ENCODE measurements at regions not wholly inside any gene's neighbourhood (a gene's known extent, or its start where the extent isn't known, plus 50 kb on each side); places are given as distances from the start of the nearest gene placed in this dataset.

GRCh38 chr4:23560748-23561147, 329.1 kb downstream of the PPARGC1A start:
- no peak for ATAC-seq (ENCODE audit: low read depth)
- no peak overlapping the region for H3K4me3 Mint-ChIP-seq
- ChIA-PET CTCF (no interaction called here), POLR2A (no interaction called here)
- DNase-seq: no peak
- no peaks in the 10 kb centered on the region for H3K4me1 Mint-ChIP-seq
- TF ChIP-seq, protein P1, sequence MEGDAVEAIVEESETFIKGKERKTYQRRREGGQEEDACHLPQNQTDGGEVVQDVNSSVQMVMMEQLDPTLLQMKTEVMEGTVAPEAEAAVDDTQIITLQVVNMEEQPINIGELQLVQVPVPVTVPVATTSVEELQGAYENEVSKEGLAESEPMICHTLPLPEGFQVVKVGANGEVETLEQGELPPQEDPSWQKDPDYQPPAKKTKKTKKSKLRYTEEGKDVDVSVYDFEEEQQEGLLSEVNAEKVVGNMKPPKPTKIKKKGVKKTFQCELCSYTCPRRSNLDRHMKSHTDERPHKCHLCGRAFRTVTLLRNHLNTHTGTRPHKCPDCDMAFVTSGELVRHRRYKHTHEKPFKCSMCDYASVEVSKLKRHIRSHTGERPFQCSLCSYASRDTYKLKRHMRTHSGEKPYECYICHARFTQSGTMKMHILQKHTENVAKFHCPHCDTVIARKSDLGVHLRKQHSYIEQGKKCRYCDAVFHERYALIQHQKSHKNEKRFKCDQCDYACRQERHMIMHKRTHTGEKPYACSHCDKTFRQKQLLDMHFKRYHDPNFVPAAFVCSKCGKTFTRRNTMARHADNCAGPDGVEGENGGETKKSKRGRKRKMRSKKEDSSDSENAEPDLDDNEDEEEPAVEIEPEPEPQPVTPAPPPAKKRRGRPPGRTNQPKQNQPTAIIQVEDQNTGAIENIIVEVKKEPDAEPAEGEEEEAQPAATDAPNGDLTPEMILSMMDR (IDR thresholded peaks at IDR 0.05): no peak
- H3K27me3 Mint-ChIP-seq: no peaks in the 10 kb centered on the region
- H3K36me3 Mint-ChIP-seq (ENCODE audit: low read depth): no peaks in the 10 kb centered on the region
- peaks cover 6% of the 10 kb centered on the region for H3K9me3 Mint-ChIP-seq
- intact Hi-C loops (cut with micrococcal nuclease): no loop called here
- H3K27ac Mint-ChIP-seq: no peak overlapping the region

DNA sequence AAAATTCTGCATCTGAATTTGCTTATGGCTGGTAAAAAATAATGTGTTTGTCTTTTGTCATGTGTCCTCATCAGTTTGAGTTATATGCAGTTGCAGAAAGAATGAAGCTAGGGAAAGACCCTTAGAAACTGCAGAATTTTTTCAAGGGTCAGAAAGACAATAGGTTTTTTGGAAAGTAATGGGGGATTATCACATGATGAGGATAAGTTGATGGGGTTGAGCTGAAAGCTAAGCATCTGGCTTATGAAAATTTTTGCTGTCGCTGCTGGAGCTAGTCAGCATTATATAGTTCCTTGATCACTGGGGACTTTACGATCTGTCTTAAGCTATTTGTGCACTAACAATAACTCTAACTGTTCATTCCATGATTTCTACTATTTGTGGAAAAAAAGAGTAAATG, 331.7 kb downstream of the PPARGC1A start:
- CTCF ChIA-PET: no interaction called here
- Mint-ChIP-seq H3K36me3 (ENCODE audit: low read depth) (no peaks in the 10 kb centered on the region), H3K4me1 (no peaks in the 10 kb centered on the region), H3K9me3 (peaks cover 10% of the 10 kb centered on the region), H3K27me3 (no peaks in the 10 kb centered on the region), H3K27ac (no peak overlapping the region), H3K4me3 (no peak overlapping the region)
- intact Hi-C loops (cut with micrococcal nuclease): no loop called here
- POLR2A ChIA-PET: no interaction called here
- TF ChIP-seq, protein P1 (IDR thresholded peaks at IDR 0.05): no peak
- no peak for DNase-seq
- ATAC-seq (ENCODE audit: low read depth): no peak

- DNase-seq (no peak), ATAC-seq (ENCODE audit: low read depth) (no peak)
- Mint-ChIP-seq H3K27ac (no peak overlapping the region), H3K4me1 (no peaks in the 10 kb centered on the region), H3K36me3 (ENCODE audit: low read depth) (no peaks in the 10 kb centered on the region), H3K4me3 (no peak overlapping the region), H3K9me3 (peaks cover 9% of the 10 kb centered on the region), H3K27me3 (no peaks in the 10 kb centered on the region)
- CTCF ChIA-PET: no interaction called here
- intact Hi-C loops (cut with micrococcal nuclease): no loop called here
- POLR2A ChIA-PET: no interaction called here
- TF ChIP-seq, protein P1 (IDR thresholded peaks at IDR 0.05): no peak
Observed at GRCh38 chr4:23547601-23548000, 342.2 kb downstream of the PPARGC1A start.

DNA sequence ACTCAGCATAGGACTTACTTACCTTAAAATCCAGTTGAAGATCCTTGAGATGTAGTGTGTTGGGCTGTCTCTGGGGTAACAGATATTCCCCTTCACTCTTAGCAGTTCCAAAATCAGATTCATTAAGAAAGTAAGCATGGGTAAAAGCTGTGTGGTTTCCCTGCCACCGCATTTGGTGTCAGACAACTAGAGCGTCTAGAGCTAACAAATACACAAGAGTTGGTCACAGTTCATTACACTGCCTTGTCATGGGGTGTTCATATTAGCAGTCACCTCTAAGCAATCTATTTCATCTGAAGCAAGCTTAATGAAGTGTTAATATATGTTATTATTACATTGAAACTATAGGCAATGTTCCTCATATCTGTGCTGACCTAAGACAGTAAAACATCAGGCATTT, 342.8 kb downstream of the PPARGC1A start:
- H3K9me3 Mint-ChIP-seq: peaks cover 9% of the 10 kb centered on the region

DNA sequence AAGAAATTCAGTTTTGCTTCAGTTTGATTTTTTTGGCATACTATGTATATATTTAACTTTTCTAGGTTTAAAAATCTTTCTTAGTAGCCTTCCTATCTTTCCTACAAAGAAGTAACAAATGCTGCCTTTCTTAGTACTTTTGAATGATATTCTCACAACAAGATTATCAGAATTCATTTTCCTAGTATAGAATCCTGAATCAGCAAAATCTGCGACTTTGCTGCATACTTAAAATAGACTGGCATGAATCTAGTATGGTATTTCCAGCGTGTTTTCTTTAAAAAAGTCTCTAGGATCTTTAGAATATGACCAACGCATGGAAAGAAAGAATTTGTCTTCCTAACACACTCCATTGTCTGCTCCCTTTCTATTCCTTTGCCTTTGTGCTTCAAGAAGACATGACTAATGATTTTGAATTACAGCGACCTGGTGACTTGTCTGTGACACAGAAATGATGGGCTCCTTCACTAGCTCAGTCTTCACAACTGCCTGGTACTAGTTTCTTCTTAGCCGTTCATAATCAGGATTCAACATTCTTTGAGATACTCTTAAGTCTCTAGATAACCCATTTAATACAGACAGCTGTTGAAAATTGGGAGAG, 349.8 kb downstream of the PPARGC1A start:
- no peaks in the 10 kb centered on the region for H3K4me1 Mint-ChIP-seq
- intact Hi-C loops (cut with micrococcal nuclease): no loop called here
- no peak for DNase-seq
- POLR2A ChIA-PET: no interaction called here
- CTCF ChIA-PET: no interaction called here
- H3K9me3 Mint-ChIP-seq: peaks cover 6% of the 10 kb centered on the region
- no peaks in the 10 kb centered on the region for H3K36me3 Mint-ChIP-seq (ENCODE audit: low read depth)
- TF ChIP-seq, protein P1 (IDR thresholded peaks at IDR 0.05): no peak
- H3K27ac Mint-ChIP-seq: no peak overlapping the region
- ATAC-seq (ENCODE audit: low read depth): no peak
- H3K27me3 Mint-ChIP-seq: no peaks in the 10 kb centered on the region
- no peak overlapping the region for H3K4me3 Mint-ChIP-seq

More for the DNA sequence above, 342.8 kb downstream of the PPARGC1A start:
- TF ChIP-seq, protein P1 (IDR thresholded peaks at IDR 0.05): no peak
- ATAC-seq (ENCODE audit: low read depth) (no peak), DNase-seq (no peak)
- intact Hi-C loops (cut with micrococcal nuclease): no loop called here
- no peak overlapping the region for H3K4me3 Mint-ChIP-seq
- POLR2A ChIA-PET: no interaction called here
- H3K4me1 Mint-ChIP-seq: no peaks in the 10 kb centered on the region
- H3K36me3 Mint-ChIP-seq (ENCODE audit: low read depth): no peaks in the 10 kb centered on the region
- no peaks in the 10 kb centered on the region for H3K27me3 Mint-ChIP-seq
- H3K27ac Mint-ChIP-seq: no peak overlapping the region
- CTCF ChIA-PET: no interaction called here

Data from activated B cell treated with CpG ODN at 0.5 μM for 24 hours (primary cell).